Gastroesophageal sphincter (tissue), 3 donors: ENCODE measurements at regions not wholly inside any gene's neighbourhood (a gene's known extent, or its start where the extent isn't known, plus 50 kb on each side); places are given as distances from the start of the nearest gene placed in this dataset.

Experiments used
- EP300 ChIP-seq: sonication (generic); formaldehyde crosslinking; IDR thresholded peaks from one replicate; pipeline ENCODE4 v1.6.1; 2017; ENCODE audit warnings: antibody characterized with exemption, mild to moderate bottlenecking
- POLR2A ChIP-seq, 2 donors: fragments of 450-650 bp; IDR thresholded peaks; one replicate each; pipeline ENCODE4 v1.6.1; 2017; ENCODE audit warnings: antibody characterized with exemption in 2 of 2, mild to moderate bottlenecking in 2 of 2, moderate library complexity in 1 of 2
- POLR2AphosphoS5 ChIP-seq: sonication (generic); formaldehyde crosslinking; IDR thresholded peaks from one replicate; pipeline ENCODE4 v1.6.1; 2017; ENCODE audit warnings: antibody characterized with exemption
- TF ChIP-seq, protein P1 (sequence below), 4 experiments: fragments of 200-600 bp in 2 of 4; fragments of 450-650 bp in 2 of 4; sonication (generic) in 1 of 4; IDR thresholded peaks; one replicate each; pipeline ENCODE4 v1.5.1; 2017 to 2019; ENCODE audit warnings: antibody characterized with exemption in 4 of 4, mild to moderate bottlenecking in 2 of 4, moderate library complexity in 2 of 4

DNA sequence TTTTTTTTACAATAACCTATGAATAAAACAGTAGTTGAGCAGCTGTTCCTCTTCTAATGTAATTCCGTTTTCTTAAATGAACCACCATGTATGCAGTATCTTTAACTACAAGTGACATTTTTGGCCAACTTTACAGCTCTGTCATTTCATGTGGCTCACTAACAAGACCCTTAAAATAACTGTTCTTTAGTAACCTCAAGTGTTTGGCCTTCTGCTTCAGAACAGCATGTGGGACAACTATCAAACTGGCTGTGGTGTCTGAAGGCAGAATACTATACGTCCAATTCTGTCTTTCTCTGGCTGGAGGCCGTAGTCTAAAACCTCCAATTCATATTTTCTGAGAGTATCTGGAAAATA lies 391.4 kb downstream of the NNT start:
- no peak for TF ChIP-seq POLR2A (IDR thresholded peaks at IDR 0.05)
- no peak for TF ChIP-seq EP300
- TF ChIP-seq POLR2AphosphoS5, result no peak
- TF ChIP-seq, protein P1, sequence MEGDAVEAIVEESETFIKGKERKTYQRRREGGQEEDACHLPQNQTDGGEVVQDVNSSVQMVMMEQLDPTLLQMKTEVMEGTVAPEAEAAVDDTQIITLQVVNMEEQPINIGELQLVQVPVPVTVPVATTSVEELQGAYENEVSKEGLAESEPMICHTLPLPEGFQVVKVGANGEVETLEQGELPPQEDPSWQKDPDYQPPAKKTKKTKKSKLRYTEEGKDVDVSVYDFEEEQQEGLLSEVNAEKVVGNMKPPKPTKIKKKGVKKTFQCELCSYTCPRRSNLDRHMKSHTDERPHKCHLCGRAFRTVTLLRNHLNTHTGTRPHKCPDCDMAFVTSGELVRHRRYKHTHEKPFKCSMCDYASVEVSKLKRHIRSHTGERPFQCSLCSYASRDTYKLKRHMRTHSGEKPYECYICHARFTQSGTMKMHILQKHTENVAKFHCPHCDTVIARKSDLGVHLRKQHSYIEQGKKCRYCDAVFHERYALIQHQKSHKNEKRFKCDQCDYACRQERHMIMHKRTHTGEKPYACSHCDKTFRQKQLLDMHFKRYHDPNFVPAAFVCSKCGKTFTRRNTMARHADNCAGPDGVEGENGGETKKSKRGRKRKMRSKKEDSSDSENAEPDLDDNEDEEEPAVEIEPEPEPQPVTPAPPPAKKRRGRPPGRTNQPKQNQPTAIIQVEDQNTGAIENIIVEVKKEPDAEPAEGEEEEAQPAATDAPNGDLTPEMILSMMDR (IDR thresholded peaks at IDR 0.05), result no peak
